ENCODE measurements at regions not wholly inside any gene's neighbourhood (a gene's known extent, or its start where the extent isn't known, plus 50 kb on each side); places are given as distances from the start of the nearest gene placed in this dataset.

GRCh38 chr15:95182091-95182490 is 950.7 kb downstream of the MCTP2 start:
- Histone ChIP-seq H3K4me2 (ENCODE audit: insufficient read depth, low read length) (no peak overlapping the region), H3K27me3 (ENCODE audit: insufficient read depth, low read length, poor library complexity) (no peaks in the 10 kb centered on the region), H2AFZ (ENCODE audit: low read depth, low read length) (no peak overlapping the region), H3K9me3 (ENCODE audit: insufficient read depth, low read length, severe bottlenecking) (no peaks in the 10 kb centered on the region), H3K4me1 (ENCODE audit: insufficient read depth, low read length) (no peaks in the 10 kb centered on the region), H3K9ac (ENCODE audit: low read depth, low read length) (no peak overlapping the region), H3K4me3 (ENCODE audit: low read depth in 1 of 2, low read length in 2 of 2) (no peak overlapping the region), H4K20me1 (ENCODE audit: insufficient read depth, low read length) (no peaks in the 10 kb centered on the region), H3K36me3 (ENCODE audit: insufficient read depth, low read length) (no peaks in the 10 kb centered on the region), H3K27ac (ENCODE audit: low read length) (no peak overlapping the region), H3K79me2 (ENCODE audit: insufficient read depth, low read length) (no peaks in the 10 kb centered on the region)
- DNase-seq (no peak), ATAC-seq (ENCODE audit: insufficient read depth, low read depth) (no peak)
- TF ChIP-seq, protein P1, sequence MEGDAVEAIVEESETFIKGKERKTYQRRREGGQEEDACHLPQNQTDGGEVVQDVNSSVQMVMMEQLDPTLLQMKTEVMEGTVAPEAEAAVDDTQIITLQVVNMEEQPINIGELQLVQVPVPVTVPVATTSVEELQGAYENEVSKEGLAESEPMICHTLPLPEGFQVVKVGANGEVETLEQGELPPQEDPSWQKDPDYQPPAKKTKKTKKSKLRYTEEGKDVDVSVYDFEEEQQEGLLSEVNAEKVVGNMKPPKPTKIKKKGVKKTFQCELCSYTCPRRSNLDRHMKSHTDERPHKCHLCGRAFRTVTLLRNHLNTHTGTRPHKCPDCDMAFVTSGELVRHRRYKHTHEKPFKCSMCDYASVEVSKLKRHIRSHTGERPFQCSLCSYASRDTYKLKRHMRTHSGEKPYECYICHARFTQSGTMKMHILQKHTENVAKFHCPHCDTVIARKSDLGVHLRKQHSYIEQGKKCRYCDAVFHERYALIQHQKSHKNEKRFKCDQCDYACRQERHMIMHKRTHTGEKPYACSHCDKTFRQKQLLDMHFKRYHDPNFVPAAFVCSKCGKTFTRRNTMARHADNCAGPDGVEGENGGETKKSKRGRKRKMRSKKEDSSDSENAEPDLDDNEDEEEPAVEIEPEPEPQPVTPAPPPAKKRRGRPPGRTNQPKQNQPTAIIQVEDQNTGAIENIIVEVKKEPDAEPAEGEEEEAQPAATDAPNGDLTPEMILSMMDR (IDR thresholded peaks at IDR 0.05; ENCODE audit: borderline replicate concordance, extremely low read depth, low read length, poor library complexity, severe bottlenecking) = no peak
- no peak for TF ChIP-seq EZH2 (IDR thresholded peaks at IDR 0.05; ENCODE audit: borderline replicate concordance, low read depth, low read length, severe bottlenecking)

GRCh38 chr15:95192923-95193322 is 961.6 kb downstream of the MCTP2 start:
- ATAC-seq (ENCODE audit: insufficient read depth, low read depth) = no peak
- H3K79me2 ChIP-seq (ENCODE audit: insufficient read depth, low read length) = no peaks in the 10 kb centered on the region
- no peaks in the 10 kb centered on the region for H3K4me1 ChIP-seq (ENCODE audit: insufficient read depth, low read length)
- H3K4me3 ChIP-seq (ENCODE audit: low read depth in 1 of 2, low read length in 2 of 2) = no peak overlapping the region
- DNase-seq = no peak
- H3K27ac ChIP-seq (ENCODE audit: low read length) = no peak overlapping the region
- no peak overlapping the region for H3K4me2 ChIP-seq (ENCODE audit: insufficient read depth, low read length)
- no peaks in the 10 kb centered on the region for H3K36me3 ChIP-seq (ENCODE audit: insufficient read depth, low read length)
- H3K9ac ChIP-seq (ENCODE audit: low read depth, low read length) = no peak overlapping the region
- H4K20me1 ChIP-seq (ENCODE audit: insufficient read depth, low read length) = no peaks in the 10 kb centered on the region
- H3K9me3 ChIP-seq (ENCODE audit: insufficient read depth, low read length, severe bottlenecking) = no peaks in the 10 kb centered on the region
- H3K27me3 ChIP-seq (ENCODE audit: insufficient read depth, low read length, poor library complexity) = no peaks in the 10 kb centered on the region
- no peak for TF ChIP-seq EZH2 (IDR thresholded peaks at IDR 0.05; ENCODE audit: borderline replicate concordance, low read depth, low read length, severe bottlenecking)
- TF ChIP-seq, protein P1 (IDR thresholded peaks at IDR 0.05; ENCODE audit: borderline replicate concordance, extremely low read depth, low read length, poor library complexity, severe bottlenecking) = no peak
- H2AFZ ChIP-seq (ENCODE audit: low read depth, low read length) = no peak overlapping the region

GRCh38 chr15:95194746-95195145 is 963.4 kb downstream of the MCTP2 start:
- Histone ChIP-seq H3K4me2 (ENCODE audit: insufficient read depth, low read length) (no peak overlapping the region), H3K27ac (ENCODE audit: low read length) (no peak overlapping the region), H3K4me1 (ENCODE audit: insufficient read depth, low read length) (no peaks in the 10 kb centered on the region), H2AFZ (ENCODE audit: low read depth, low read length) (no peak overlapping the region), H3K27me3 (ENCODE audit: insufficient read depth, low read length, poor library complexity) (no peaks in the 10 kb centered on the region), H4K20me1 (ENCODE audit: insufficient read depth, low read length) (no peaks in the 10 kb centered on the region), H3K4me3 (ENCODE audit: low read depth in 1 of 2, low read length in 2 of 2) (no peak overlapping the region), H3K9ac (ENCODE audit: low read depth, low read length) (no peak overlapping the region), H3K36me3 (ENCODE audit: insufficient read depth, low read length) (no peaks in the 10 kb centered on the region), H3K9me3 (ENCODE audit: insufficient read depth, low read length, severe bottlenecking) (no peaks in the 10 kb centered on the region), H3K79me2 (ENCODE audit: insufficient read depth, low read length) (no peaks in the 10 kb centered on the region)
- ATAC-seq (ENCODE audit: insufficient read depth, low read depth) (no peak), DNase-seq (no peak)
- TF ChIP-seq, protein P1 (IDR thresholded peaks at IDR 0.05; ENCODE audit: borderline replicate concordance, extremely low read depth, low read length, poor library complexity, severe bottlenecking) = no peak
- no peak for TF ChIP-seq EZH2 (IDR thresholded peaks at IDR 0.05; ENCODE audit: borderline replicate concordance, low read depth, low read length, severe bottlenecking)
